Retinal pigment epithelial cell (primary cell): ENCODE measurements at regions not wholly inside any gene's neighbourhood (a gene's known extent, or its start where the extent isn't known, plus 50 kb on each side); places are given as distances from the start of the nearest gene placed in this dataset.

Source experiments
- DNase-seq: peaks from one replicate; pipeline ENCODE4 v3.0.0-alpha.2; 2010; ENCODE audit warnings: low read depth
- H3K4me3 ChIP-seq: 2 replicates; pipeline ENCODE4 v1.5.1; 2011; ENCODE audit warnings: mild to moderate bottlenecking, low read length, control low read depth, moderate library complexity
- TF ChIP-seq, protein P1 (sequence below): conservative IDR thresholded peaks from 2 replicates; pipeline ENCODE4 v1.5.1; 2011; ENCODE audit warnings: low read depth, low read length, control low read depth, inconsistent platforms

DNA sequence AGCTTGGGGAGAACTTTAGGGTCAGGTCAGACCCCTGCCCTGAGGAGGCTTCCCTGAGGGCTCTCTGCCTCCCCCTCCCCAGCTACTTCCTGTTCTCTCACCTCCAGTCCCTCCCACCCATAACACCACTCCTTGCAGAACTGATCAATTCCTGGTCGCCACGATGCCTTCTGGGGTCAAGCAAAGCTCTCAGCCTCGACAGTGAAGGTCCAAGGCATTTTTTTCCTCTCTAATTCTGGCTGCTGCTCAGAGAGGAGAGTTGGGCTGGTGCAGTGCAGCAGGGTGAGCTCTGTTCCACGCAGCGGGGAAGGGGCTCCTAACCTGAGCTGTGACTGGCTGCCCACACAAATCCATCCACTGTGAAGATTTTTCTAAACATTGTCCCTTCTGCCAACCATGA, 628.4 kb downstream of the BRD1 start:
- no peak overlapping the region for H3K4me3 ChIP-seq
- TF ChIP-seq, protein P1, sequence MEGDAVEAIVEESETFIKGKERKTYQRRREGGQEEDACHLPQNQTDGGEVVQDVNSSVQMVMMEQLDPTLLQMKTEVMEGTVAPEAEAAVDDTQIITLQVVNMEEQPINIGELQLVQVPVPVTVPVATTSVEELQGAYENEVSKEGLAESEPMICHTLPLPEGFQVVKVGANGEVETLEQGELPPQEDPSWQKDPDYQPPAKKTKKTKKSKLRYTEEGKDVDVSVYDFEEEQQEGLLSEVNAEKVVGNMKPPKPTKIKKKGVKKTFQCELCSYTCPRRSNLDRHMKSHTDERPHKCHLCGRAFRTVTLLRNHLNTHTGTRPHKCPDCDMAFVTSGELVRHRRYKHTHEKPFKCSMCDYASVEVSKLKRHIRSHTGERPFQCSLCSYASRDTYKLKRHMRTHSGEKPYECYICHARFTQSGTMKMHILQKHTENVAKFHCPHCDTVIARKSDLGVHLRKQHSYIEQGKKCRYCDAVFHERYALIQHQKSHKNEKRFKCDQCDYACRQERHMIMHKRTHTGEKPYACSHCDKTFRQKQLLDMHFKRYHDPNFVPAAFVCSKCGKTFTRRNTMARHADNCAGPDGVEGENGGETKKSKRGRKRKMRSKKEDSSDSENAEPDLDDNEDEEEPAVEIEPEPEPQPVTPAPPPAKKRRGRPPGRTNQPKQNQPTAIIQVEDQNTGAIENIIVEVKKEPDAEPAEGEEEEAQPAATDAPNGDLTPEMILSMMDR = no peak
- no peak for DNase-seq

GRCh38 chr22:49198705-49199084, 629.0 kb downstream of the BRD1 start:
- DNase-seq = no peak
- H3K4me3 ChIP-seq = no peak overlapping the region
- TF ChIP-seq, protein P1 = no peak

DNA sequence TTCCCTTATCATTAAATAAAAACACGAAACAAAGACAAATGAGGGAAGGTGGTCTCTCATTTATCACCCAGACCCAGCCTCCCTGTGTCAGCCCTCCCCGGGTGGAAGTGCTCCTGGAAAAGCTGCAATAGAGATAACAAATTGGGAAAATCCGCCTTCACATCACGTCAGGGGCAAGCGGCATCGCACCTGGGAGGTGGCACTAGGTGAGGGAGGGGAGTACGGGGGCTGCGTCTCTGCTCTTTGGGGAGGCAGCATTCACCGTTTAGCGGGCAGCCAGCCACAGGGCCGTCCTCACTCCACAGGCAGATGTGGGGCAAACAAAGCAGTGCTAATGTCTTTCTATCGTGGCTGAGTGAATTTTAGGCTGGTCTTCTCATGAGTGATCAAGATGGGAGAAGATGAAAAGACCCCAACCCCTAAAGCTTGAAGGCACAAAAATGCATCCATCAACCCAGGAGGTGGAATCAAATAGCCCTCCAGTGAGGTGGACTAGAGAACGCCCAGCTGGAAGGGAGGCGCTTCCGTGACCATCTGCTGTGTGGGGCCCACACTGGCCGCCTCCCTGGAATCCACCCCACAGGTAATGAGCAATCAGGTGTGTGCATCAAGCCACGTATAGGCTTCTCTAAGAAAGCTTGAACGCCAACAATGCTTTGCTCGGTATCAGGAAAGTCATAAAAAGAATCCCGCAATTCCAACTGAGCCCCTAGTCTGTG, 629.5 kb downstream of the BRD1 start:
- no peak for DNase-seq
- no peak overlapping the region for H3K4me3 ChIP-seq
- TF ChIP-seq, protein P1 = no peak

GRCh38 chr22:49197505-49197904, 630.2 kb downstream of the BRD1 start:
- H3K4me3 ChIP-seq = no peak overlapping the region
- TF ChIP-seq, protein P1 = no peak
- DNase-seq = no peak

GRCh38 chr22:49196046-49196511, 631.6 kb downstream of the BRD1 start:
- TF ChIP-seq, protein P1 = no peak
- DNase-seq = no peak
- H3K4me3 ChIP-seq = no peak overlapping the region

- DNase-seq = no peak
- no peak overlapping the region for H3K4me3 ChIP-seq
- TF ChIP-seq, protein P1 = no peak
Measured at GRCh38 chr22:49195636-49196035, 632.0 kb downstream of the BRD1 start.

DNA sequence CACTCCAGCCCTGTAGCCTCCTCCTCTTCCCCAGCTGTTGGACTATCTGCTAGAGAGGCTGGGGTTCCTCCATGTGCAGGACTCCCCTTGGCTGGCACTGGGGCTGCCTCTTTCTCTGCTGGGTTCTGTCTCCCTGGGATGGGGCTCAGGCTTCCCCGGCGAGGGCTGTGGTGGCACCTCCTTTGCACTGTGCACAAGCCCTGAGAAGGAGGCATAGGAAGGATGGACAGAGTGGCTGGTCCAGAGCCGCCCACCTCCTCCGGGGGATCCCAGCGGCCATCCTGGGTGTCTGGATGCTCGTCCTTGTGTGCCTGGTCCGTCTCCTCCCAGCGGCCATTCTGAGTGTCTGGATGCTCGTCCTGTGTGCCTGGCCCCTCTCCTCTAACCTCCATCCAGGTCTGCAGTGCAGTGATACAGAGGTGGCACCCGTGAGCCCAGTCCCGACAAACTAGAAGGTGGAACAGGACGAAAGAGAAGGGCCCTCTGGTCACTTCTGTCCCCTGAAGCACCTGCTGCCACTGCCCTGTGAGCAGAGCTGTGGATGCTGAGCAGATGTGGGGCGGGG, 633.7 kb downstream of the BRD1 start:
- H3K4me3 ChIP-seq = no peak overlapping the region
- no peak for DNase-seq
- TF ChIP-seq, protein P1 = no peak
